Mammary epithelial cell (primary cell): ENCODE measurements at regions not wholly inside any gene's neighbourhood (a gene's known extent, or its start where the extent isn't known, plus 50 kb on each side); places are given as distances from the start of the nearest gene placed in this dataset.

Source experiments
- EZH2 ChIP-seq: IDR thresholded peaks from 2 replicates; pipeline ENCODE4 v1.6.1; 2012; ENCODE audit warnings: low read length, inconsistent platforms, borderline replicate concordance
- TF ChIP-seq, protein P1 (sequence below), 2 donors: IDR thresholded peaks in 1 of 2; conservative IDR thresholded peaks in 1 of 2; 2 replicates each; pipeline ENCODE4 v1.5.1; 2011 to 2012; ENCODE audit warnings: inconsistent platforms in 2 of 2, low read length in 2 of 2, mild to moderate bottlenecking in 2 of 2, control low read depth in 1 of 2, low read depth in 1 of 2; ENCODE audit not compliant: insufficient read depth in 1 of 2; ENCODE audit errors: extremely low read depth in 1 of 2

DNA sequence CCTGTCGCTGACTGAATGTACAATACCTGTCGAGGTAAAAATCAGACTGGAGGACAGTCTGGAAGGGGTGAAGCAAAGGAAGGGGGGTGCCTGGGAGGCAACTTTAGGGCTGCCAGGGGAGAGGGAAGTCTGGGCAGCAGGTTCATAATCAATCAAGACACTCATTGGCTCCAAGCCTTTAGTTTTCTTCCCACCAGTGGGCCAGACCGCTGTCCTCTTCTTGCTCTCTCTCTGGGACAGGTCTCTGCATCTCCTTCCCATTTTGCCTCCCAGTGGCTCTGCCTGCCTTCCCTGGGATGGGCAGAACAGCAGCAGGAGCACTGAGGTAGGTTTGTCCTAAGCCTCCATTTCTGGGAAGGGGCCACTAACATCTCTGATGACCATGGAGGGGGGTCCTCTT is 206.5 kb downstream of the TTC8 start:
- TF ChIP-seq, protein P1, sequence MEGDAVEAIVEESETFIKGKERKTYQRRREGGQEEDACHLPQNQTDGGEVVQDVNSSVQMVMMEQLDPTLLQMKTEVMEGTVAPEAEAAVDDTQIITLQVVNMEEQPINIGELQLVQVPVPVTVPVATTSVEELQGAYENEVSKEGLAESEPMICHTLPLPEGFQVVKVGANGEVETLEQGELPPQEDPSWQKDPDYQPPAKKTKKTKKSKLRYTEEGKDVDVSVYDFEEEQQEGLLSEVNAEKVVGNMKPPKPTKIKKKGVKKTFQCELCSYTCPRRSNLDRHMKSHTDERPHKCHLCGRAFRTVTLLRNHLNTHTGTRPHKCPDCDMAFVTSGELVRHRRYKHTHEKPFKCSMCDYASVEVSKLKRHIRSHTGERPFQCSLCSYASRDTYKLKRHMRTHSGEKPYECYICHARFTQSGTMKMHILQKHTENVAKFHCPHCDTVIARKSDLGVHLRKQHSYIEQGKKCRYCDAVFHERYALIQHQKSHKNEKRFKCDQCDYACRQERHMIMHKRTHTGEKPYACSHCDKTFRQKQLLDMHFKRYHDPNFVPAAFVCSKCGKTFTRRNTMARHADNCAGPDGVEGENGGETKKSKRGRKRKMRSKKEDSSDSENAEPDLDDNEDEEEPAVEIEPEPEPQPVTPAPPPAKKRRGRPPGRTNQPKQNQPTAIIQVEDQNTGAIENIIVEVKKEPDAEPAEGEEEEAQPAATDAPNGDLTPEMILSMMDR (conservative IDR thresholded peaks at IDR 0.05 in 1 of 2, IDR thresholded peaks at IDR 0.05 in 1 of 2; ENCODE audit: extremely low read depth in 1 of 2, insufficient read depth in 1 of 2, low read depth in 1 of 2, low read length in 2 of 2) = no peak
- TF ChIP-seq EZH2 = no peak
